VCaP (cell line): ENCODE measurements at regions not wholly inside any gene's neighbourhood (a gene's known extent, or its start where the extent isn't known, plus 50 kb on each side); places are given as distances from the start of the nearest gene placed in this dataset.

Source experiments
- H3K27ac ChIP-seq: fragments of 450-650 bp; 2 replicates; pipeline ENCODE4 v1.5.1; 2017
- CTCF ChIP-seq: fragments of 450-650 bp; conservative IDR thresholded peaks from 2 replicates; pipeline ENCODE4 v1.5.1; 2017; ENCODE audit warnings: mild to moderate bottlenecking, moderate library complexity

DNA sequence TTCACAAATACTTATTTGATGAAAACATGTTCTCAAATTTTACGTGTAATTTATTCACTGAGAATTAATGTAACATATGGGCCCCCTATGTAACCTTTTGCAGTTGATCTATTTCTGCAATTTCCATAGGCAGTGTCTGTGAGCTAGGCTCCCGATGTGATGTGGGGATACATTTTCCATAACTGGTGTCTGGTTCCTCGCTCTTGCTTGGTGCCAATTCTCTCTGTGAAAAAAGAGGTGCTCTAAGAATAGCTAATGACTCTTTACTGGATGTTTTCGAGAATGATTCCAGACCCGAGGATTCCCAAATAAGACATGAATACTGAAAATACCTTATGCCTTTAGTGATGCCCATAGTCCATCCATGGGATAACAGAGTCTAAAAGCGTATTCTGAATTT lies 286.7 kb upstream of the FZD8 start:
- no peak overlapping the region for H3K27ac ChIP-seq
- TF ChIP-seq CTCF, result no peak

DNA sequence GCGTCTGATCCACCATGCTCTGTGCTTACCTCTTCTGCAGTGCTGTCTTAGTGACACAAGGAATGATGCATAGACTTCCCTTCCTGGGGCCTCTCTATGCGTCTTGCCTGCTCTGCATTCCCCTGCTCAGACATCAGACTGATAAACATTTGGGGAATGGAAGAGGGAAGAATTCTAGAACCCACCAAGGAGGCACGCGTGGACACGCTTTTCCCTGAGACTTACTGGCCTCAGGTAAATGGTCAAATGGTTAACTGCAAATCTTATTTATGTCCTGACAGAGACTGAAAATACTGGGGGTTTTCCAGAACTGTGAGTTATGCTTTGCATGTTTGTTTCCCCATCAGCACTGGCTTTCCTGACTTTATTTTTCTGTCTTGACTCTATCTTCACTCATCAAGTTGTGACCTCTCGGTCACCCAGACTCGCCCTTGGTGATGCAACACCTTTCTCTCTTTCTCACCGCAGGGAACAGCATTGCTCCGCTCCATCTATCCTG lies 285.9 kb upstream of the FZD8 start:
- no peak overlapping the region for H3K27ac ChIP-seq
- TF ChIP-seq CTCF, result no peak

GRCh38 chr10:35927341-35927740 lies 285.2 kb upstream of the FZD8 start:
- H3K27ac ChIP-seq, result no peak overlapping the region
- TF ChIP-seq CTCF, result no peak

- H3K27ac ChIP-seq, result no peak overlapping the region
- TF ChIP-seq CTCF, result no peak
Measured at GRCh38 chr10:35926846-35927245, 284.8 kb upstream of the FZD8 start.

DNA sequence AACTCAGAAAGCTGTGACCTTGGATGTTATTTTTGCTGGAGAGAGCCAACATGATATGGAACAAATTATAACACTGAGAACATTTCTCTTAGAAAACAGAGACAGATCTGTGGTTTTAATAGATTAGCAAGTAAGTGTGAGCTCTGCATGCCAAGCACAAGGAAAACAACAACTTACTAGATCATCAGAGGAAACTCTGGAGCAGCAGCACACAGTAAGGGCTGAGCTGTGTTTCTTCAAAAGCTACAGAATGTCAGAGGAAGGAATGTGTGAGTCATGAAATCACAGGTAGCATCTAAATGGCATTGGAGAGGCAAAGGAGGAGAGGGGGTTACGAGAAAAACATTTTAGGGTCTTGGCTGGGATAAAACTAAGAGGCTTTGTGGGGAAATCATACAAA lies 283.4 kb upstream of the FZD8 start:
- H3K27ac ChIP-seq, result no peak overlapping the region
- no peak for TF ChIP-seq CTCF

GRCh38 chr10:35924759-35925158 lies 282.7 kb upstream of the FZD8 start:
- TF ChIP-seq CTCF, result no peak
- no peak overlapping the region for H3K27ac ChIP-seq

DNA sequence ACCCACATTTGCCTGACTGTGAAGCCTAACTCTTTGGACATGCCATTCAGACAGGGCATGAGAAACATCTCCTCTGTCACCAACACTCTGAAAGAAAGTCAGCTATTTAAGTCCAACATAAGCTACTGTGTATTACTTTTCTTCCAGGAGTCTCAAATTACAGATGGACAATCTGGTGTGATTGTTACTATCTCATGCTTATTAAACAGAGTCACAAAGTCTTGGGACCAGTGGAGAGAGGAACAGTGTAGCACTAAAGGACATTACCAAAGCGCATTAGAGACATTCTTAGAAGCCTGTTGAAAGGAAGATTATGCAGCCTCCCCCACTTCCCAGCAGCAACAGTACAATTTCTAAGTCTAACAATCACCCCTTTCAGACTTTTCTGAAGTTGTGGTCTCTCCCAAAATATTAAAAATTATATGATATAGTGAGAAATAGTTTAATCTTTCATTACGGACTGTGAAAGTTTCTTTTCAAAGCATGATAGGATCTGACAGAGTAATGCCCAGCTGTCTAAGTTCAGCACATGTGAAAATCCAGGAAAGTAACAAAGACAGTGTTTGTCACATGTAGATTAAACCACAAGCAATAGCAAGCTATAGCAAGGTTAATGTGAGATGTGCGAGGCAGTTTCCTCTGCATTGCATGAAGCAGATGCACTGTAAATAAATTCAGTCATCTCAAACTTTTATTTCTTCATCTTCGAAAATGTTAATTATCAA lies 280.9 kb upstream of the FZD8 start:
- no peak overlapping the region for H3K27ac ChIP-seq
- no peak for TF ChIP-seq CTCF
